ENCODE measurements at regions not wholly inside any gene's neighbourhood (a gene's known extent, or its start where the extent isn't known, plus 50 kb on each side); places are given as distances from the start of the nearest gene placed in this dataset.
"Not testable (repeated sequence)": the region's sequence is repeated elsewhere in the genome, so short reads cannot be mapped to it uniquely, and the experiment has no call there.

DNA sequence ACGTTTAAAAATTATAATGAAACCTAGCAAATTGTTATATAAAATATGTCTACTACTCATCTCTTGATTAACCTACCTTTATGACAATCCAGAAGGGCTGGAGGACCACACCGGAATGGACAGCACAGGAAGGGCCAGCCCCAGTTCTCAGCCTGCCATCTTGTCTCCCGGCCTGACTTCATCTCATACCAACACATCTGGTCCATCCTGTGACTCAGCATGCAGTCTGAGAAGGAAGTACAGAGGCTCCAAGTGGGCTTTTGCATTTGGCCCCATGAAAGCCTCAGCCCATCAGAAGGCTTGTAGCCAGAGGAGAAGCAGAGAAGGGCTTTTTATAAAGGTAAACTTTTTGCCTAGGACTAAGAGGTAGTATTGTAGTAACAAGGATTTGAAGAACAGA lies 436.6 kb downstream of the MRPL39 start:
- Histone ChIP-seq H3K9ac (ENCODE audit: low read length) (no peak overlapping the region), H3K36me3 (replicated peaks; ENCODE audit: low read depth, low read length) (peaks cover 14% of the 10 kb centered on the region), H3K4me1 (ENCODE audit: low read length) (peaks cover 20% of the 10 kb centered on the region), H3K9me3 (ENCODE audit: insufficient read depth, low read length) (peaks cover 16% of the 10 kb centered on the region), H3K4me2 (ENCODE audit: low read length) (no peak overlapping the region), H3K4me3 (ENCODE audit: low read length) (no peak overlapping the region), H3K79me2 (ENCODE audit: low read length) (no peaks in the 10 kb centered on the region), H2AFZ (ENCODE audit: low read depth, low read length) (no peak overlapping the region), H3K27me3 (ENCODE audit: low read depth, low read length) (no peaks in the 10 kb centered on the region), H3K27ac (ENCODE audit: low read length) (no peak overlapping the region), H4K20me1 (ENCODE audit: insufficient read depth, low read length) (no peaks in the 10 kb centered on the region)
- no peak for TF ChIP-seq EZH2phosphoT487 (IDR thresholded peaks at IDR 0.05; ENCODE audit: low read depth)
- TF ChIP-seq, protein P1, sequence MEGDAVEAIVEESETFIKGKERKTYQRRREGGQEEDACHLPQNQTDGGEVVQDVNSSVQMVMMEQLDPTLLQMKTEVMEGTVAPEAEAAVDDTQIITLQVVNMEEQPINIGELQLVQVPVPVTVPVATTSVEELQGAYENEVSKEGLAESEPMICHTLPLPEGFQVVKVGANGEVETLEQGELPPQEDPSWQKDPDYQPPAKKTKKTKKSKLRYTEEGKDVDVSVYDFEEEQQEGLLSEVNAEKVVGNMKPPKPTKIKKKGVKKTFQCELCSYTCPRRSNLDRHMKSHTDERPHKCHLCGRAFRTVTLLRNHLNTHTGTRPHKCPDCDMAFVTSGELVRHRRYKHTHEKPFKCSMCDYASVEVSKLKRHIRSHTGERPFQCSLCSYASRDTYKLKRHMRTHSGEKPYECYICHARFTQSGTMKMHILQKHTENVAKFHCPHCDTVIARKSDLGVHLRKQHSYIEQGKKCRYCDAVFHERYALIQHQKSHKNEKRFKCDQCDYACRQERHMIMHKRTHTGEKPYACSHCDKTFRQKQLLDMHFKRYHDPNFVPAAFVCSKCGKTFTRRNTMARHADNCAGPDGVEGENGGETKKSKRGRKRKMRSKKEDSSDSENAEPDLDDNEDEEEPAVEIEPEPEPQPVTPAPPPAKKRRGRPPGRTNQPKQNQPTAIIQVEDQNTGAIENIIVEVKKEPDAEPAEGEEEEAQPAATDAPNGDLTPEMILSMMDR (IDR thresholded peaks at IDR 0.05; ENCODE audit: low read depth, low read length): no peak

DNA sequence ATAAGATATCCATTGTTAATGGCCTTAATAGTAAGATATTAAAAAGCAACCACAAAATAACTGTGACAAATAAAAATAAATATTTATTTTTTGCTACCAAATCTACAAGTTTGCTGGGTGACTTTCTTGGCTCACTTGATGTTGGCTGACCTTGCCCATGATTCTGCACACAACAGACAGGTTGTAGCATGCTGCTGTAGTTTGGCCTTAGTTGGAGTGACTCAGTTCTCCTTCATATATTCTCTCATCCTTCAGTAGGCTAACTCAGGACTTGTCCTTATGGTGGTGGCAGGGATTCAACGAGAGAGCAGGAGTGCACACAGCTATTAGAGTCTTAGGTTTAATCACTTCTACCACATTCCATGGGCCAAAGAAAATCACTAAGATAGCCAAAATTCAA lies 437.9 kb downstream of the MRPL39 start:
- Histone ChIP-seq H3K4me1 (ENCODE audit: low read length) (peaks cover 7% of the 10 kb centered on the region), H3K9me3 (ENCODE audit: insufficient read depth, low read length) (peaks cover 16% of the 10 kb centered on the region), H3K4me3 (ENCODE audit: low read length) (no peak overlapping the region), H4K20me1 (ENCODE audit: insufficient read depth, low read length) (no peaks in the 10 kb centered on the region), H3K9ac (ENCODE audit: low read length) (no peak overlapping the region), H2AFZ (ENCODE audit: low read depth, low read length) (no peak overlapping the region), H3K4me2 (ENCODE audit: low read length) (no peak overlapping the region), H3K79me2 (ENCODE audit: low read length) (no peaks in the 10 kb centered on the region), H3K36me3 (replicated peaks; ENCODE audit: low read depth, low read length) (peaks cover 14% of the 10 kb centered on the region), H3K27ac (ENCODE audit: low read length) (no peak overlapping the region), H3K27me3 (ENCODE audit: low read depth, low read length) (no peaks in the 10 kb centered on the region)
- TF ChIP-seq, protein P1 (IDR thresholded peaks at IDR 0.05; ENCODE audit: low read depth, low read length): no peak
- TF ChIP-seq EZH2phosphoT487 (IDR thresholded peaks at IDR 0.05; ENCODE audit: low read depth): no peak

DNA sequence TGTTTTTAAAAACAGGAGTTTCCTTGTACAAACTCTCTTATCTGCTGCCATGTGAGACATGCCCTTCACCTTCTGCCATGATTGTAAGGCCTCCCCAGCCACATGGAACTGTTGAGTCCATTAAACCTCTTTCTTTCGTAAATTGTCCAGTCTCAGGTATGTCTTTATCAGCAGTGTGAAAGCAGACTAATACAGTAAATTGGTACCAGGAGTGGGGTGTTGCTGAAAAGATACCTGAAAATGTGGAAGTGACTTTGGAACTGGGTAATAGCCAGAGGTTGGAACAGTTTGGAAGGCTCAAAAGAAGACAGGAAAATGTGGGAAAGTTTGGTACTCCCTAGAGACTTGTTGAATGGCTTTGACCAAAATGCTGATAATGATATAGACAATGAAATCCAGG lies 440.4 kb downstream of the MRPL39 start:
- H4K20me1 ChIP-seq (ENCODE audit: insufficient read depth, low read length); H2AFZ ChIP-seq (ENCODE audit: low read depth, low read length); H3K4me2 ChIP-seq (ENCODE audit: low read length); H3K27ac ChIP-seq (ENCODE audit: low read length); H3K4me1 ChIP-seq (ENCODE audit: low read length); H3K79me2 ChIP-seq (ENCODE audit: low read length); H3K9ac ChIP-seq (ENCODE audit: low read length); H3K4me3 ChIP-seq (ENCODE audit: low read length); H3K27me3 ChIP-seq (ENCODE audit: low read depth, low read length): not testable (repeated sequence)
- H3K9me3 ChIP-seq (ENCODE audit: insufficient read depth, low read length): peaks cover 18% of the 10 kb centered on the region
- H3K36me3 ChIP-seq (replicated peaks; ENCODE audit: low read depth, low read length): peaks cover 14% of the 10 kb centered on the region

DNA sequence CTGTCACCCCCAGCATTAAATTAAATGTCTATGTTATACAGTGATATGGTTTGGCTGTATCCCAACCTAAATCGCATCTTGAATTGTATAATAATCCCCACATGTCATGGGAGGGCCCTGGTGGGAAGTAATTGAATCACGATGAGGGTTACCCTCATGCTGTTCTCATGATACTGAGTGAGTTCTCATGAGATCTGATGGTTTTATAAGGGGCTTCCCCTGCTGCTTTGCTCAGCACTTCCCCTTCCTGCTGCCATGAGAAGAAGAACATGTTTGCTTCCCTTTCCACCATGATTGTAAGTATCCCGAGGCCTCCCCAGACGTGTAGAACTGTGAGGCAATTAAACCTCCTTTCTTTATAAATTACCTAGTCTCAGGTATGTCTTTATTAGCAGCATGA lies 445.7 kb downstream of the MRPL39 start:
- H3K27ac ChIP-seq (ENCODE audit: low read length): no peak overlapping the region
- no peaks in the 10 kb centered on the region for H3K79me2 ChIP-seq (ENCODE audit: low read length)
- TF ChIP-seq, protein P1 (IDR thresholded peaks at IDR 0.05; ENCODE audit: low read depth, low read length): no peak
- TF ChIP-seq EZH2phosphoT487 (IDR thresholded peaks at IDR 0.05; ENCODE audit: low read depth): no peak
- H3K4me2 ChIP-seq (ENCODE audit: low read length): no peak overlapping the region
- H3K9me3 ChIP-seq (ENCODE audit: insufficient read depth, low read length): peaks cover 11% of the 10 kb centered on the region
- no peaks in the 10 kb centered on the region for H4K20me1 ChIP-seq (ENCODE audit: insufficient read depth, low read length)
- H3K4me3 ChIP-seq (ENCODE audit: low read length): no peak overlapping the region
- H3K36me3 ChIP-seq (replicated peaks; ENCODE audit: low read depth, low read length): peaks cover 8% of the 10 kb centered on the region
- H3K27me3 ChIP-seq (ENCODE audit: low read depth, low read length): no peaks in the 10 kb centered on the region
- no peak overlapping the region for H2AFZ ChIP-seq (ENCODE audit: low read depth, low read length)
- H3K9ac ChIP-seq (ENCODE audit: low read length): no peak overlapping the region
- no peaks in the 10 kb centered on the region for H3K4me1 ChIP-seq (ENCODE audit: low read length)

DNA sequence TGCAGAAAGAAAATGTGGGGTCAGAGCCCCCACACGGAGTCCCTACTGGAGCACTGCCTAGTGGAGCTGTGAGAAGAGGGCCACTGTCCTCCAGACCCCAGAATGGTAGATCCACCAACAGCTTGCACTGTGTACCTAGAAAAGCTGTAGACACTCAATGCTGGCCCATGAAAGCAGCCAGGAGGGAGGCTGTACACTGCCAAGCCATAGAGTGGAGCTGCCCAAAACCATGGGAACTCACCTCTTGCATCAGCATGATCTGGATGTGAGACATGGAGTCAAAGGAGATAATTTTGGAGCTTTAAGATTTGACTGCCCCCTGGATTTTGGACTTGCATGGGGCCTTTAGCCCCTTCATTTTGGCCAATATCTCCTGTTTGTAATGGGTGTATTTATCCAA lies 452.3 kb downstream of the MRPL39 start:
- H3K9ac ChIP-seq (ENCODE audit: low read length): not testable (repeated sequence)

More for the DNA sequence above, 452.3 kb downstream of the MRPL39 start:
- H3K9me3 ChIP-seq (ENCODE audit: insufficient read depth, low read length); H3K4me3 ChIP-seq (ENCODE audit: low read length); H3K4me1 ChIP-seq (ENCODE audit: low read length); H3K4me2 ChIP-seq (ENCODE audit: low read length); H4K20me1 ChIP-seq (ENCODE audit: insufficient read depth, low read length); H3K27ac ChIP-seq (ENCODE audit: low read length); H3K79me2 ChIP-seq (ENCODE audit: low read length); H3K36me3 ChIP-seq (replicated peaks; ENCODE audit: low read depth, low read length); H2AFZ ChIP-seq (ENCODE audit: low read depth, low read length); H3K27me3 ChIP-seq (ENCODE audit: low read depth, low read length): not testable (repeated sequence)

Data from OCI-LY3 (cell line).